PC-3 (cell line): ENCODE measurements at regions not wholly inside any gene's neighbourhood (a gene's known extent, or its start where the extent isn't known, plus 50 kb on each side); places are given as distances from the start of the nearest gene placed in this dataset.

Experiments
- CTCF ChIP-seq: fragments of 300-600 bp; sonication (generic); conservative IDR thresholded peaks from 2 replicates; pipeline ENCODE4 v1.5.1; 2017; ENCODE audit warnings: antibody characterized with exemption, low read depth, mild to moderate bottlenecking, low read length
- EZH2phosphoT487 ChIP-seq: fragments of 300-600 bp; sonication (generic); IDR thresholded peaks from 2 replicates; pipeline ENCODE4 v1.6.1; 2018; ENCODE audit warnings: mild to moderate bottlenecking, antibody characterized with exemption, low read length, borderline replicate concordance

- TF ChIP-seq CTCF: no peak
- TF ChIP-seq EZH2phosphoT487: no peak
These were observed 204.8 kb upstream of the ZPLD1 start for GRCh38 chr3:102230057-102230456.
